Parathyroid adenoma (tissue), 2 donors: ENCODE measurements at regions not wholly inside any gene's neighbourhood (a gene's known extent, or its start where the extent isn't known, plus 50 kb on each side); places are given as distances from the start of the nearest gene placed in this dataset.
"Not testable (repeated sequence)": the region's sequence is repeated elsewhere in the genome, so short reads cannot be mapped to it uniquely, and the experiment has no call there.

Experiments used
- H2AFZ ChIP-seq: fragments of 300-600 bp; sonication (generic); one replicate; pipeline ENCODE4 v1.7.0; 2017; ENCODE audit warnings: antibody characterized with exemption, mild to moderate bottlenecking
- H3K27ac ChIP-seq: fragments of 300-600 bp; sonication (generic); one replicate; pipeline ENCODE4 v1.7.0; 2017
- H3K27me3 ChIP-seq: fragments of 300-600 bp; sonication (generic); one replicate; pipeline ENCODE4 v1.7.0; 2017; ENCODE audit warnings: low read length; ENCODE audit not compliant: control insufficient read depth, insufficient read depth
- H3K36me3 ChIP-seq: fragments of 300-600 bp; sonication (generic); one replicate; pipeline ENCODE4 v1.7.0; 2017; ENCODE audit warnings: low read length; ENCODE audit not compliant: control insufficient read depth, insufficient read depth
- H3K4me1 ChIP-seq: fragments of 300-600 bp; sonication (generic); one replicate; pipeline ENCODE4 v1.7.0; 2017; ENCODE audit warnings: control low read depth
- H3K4me2 ChIP-seq: fragments of 300-600 bp; sonication (generic); one replicate; pipeline ENCODE4 v1.7.0; 2017; ENCODE audit warnings: low read length
- H3K4me3 ChIP-seq: fragments of 300-600 bp; sonication (generic); one replicate; pipeline ENCODE4 v1.7.0; 2017; ENCODE audit warnings: low read depth, low read length
- H3K79me2 ChIP-seq: fragments of 300-600 bp; sonication (generic); one replicate; pipeline ENCODE4 v1.7.0; 2017; ENCODE audit warnings: control low read depth
- H3K9ac ChIP-seq: fragments of 300-600 bp; sonication (generic); one replicate; pipeline ENCODE4 v1.7.0; 2017; ENCODE audit warnings: mild to moderate bottlenecking
- H3K9me3 ChIP-seq: fragments of 300-600 bp; sonication (generic); one replicate; pipeline ENCODE4 v1.7.0; 2017; ENCODE audit warnings: low read length; ENCODE audit not compliant: control insufficient read depth
- CTCF ChIP-seq: fragments of 300-600 bp; sonication (generic); IDR thresholded peaks from one replicate; pipeline ENCODE4 v1.7.0; 2017; ENCODE audit warnings: antibody characterized with exemption, mild to moderate bottlenecking
- donor health status: primary hyperparathyroidism.

- Histone ChIP-seq H3K9me3 (no peaks in the 10 kb centered on the region), H3K79me2 (no peaks in the 10 kb centered on the region), H2AFZ (no peak overlapping the region), H3K27me3 (no peaks in the 10 kb centered on the region), H3K9ac (no peak overlapping the region), H3K4me2 (no peak overlapping the region), H3K36me3 (no peaks in the 10 kb centered on the region), H3K4me3 (no peak overlapping the region), H3K27ac (no peak overlapping the region), H3K4me1 (no peaks in the 10 kb centered on the region)
- TF ChIP-seq CTCF = no peak
These were observed 162.2 kb upstream of the SSTR1 start for GRCh38 chr14:38045461-38045860.

GRCh38 chr14:38046160-38046559 lies 161.5 kb upstream of the SSTR1 start:
- H3K4me2 ChIP-seq = no peak overlapping the region
- H3K79me2 ChIP-seq = no peaks in the 10 kb centered on the region
- H3K4me1 ChIP-seq = no peaks in the 10 kb centered on the region
- no peak for TF ChIP-seq CTCF
- H2AFZ ChIP-seq = no peak overlapping the region
- no peaks in the 10 kb centered on the region for H3K9me3 ChIP-seq
- H3K27ac ChIP-seq = no peak overlapping the region
- no peak overlapping the region for H3K9ac ChIP-seq
- no peak overlapping the region for H3K4me3 ChIP-seq
- H3K27me3 ChIP-seq = no peaks in the 10 kb centered on the region
- H3K36me3 ChIP-seq = no peaks in the 10 kb centered on the region

GRCh38 chr14:38047195-38047902 lies 160.4 kb upstream of the SSTR1 start:
- H3K9ac ChIP-seq = no peak overlapping the region
- no peaks in the 10 kb centered on the region for H3K36me3 ChIP-seq
- no peak overlapping the region for H3K27ac ChIP-seq
- H3K4me1 ChIP-seq = no peaks in the 10 kb centered on the region
- no peak overlapping the region for H2AFZ ChIP-seq
- no peak for TF ChIP-seq CTCF
- H3K4me2 ChIP-seq = no peak overlapping the region
- H3K4me3 ChIP-seq = no peak overlapping the region
- no peaks in the 10 kb centered on the region for H3K9me3 ChIP-seq
- no peaks in the 10 kb centered on the region for H3K79me2 ChIP-seq
- no peaks in the 10 kb centered on the region for H3K27me3 ChIP-seq

- no peaks in the 10 kb centered on the region for H3K9me3 ChIP-seq
- no peaks in the 10 kb centered on the region for H3K27me3 ChIP-seq
- no peak for TF ChIP-seq CTCF
- H3K4me1 ChIP-seq = no peaks in the 10 kb centered on the region
- no peak overlapping the region for H3K4me2 ChIP-seq
- no peak overlapping the region for H3K9ac ChIP-seq
- H3K4me3 ChIP-seq = no peak overlapping the region
- no peaks in the 10 kb centered on the region for H3K36me3 ChIP-seq
- H2AFZ ChIP-seq = no peak overlapping the region
- H3K79me2 ChIP-seq = no peaks in the 10 kb centered on the region
- H3K27ac ChIP-seq = no peak overlapping the region
These were observed 154.0 kb upstream of the SSTR1 start for GRCh38 chr14:38053666-38054065.

DNA sequence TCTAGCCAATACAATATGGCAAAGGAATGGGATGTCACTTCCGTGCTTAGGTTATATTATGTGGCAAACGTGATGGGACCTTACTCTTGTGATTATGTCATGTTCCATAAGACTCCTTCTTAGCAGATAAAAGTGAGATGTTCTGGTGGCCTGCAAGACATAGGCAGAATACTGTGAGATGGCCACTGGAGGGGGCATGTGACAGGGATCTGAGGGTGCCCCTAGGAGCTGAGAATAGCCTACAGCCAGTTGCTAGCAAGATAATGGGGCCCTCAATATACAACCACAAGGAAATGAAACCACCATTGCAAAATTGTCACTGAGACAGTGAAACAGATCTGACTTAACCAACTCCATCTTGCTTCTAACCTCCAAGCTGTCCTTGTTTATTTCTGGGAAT lies 151.4 kb upstream of the SSTR1 start:
- Histone ChIP-seq H3K4me2 (no peak overlapping the region), H3K9ac (no peak overlapping the region), H3K27me3 (no peaks in the 10 kb centered on the region), H2AFZ (no peak overlapping the region), H3K9me3 (no peaks in the 10 kb centered on the region), H3K27ac (no peak overlapping the region), H3K79me2 (no peaks in the 10 kb centered on the region), H3K36me3 (no peaks in the 10 kb centered on the region), H3K4me1 (no peaks in the 10 kb centered on the region), H3K4me3 (no peak overlapping the region)
- TF ChIP-seq CTCF = no peak

DNA sequence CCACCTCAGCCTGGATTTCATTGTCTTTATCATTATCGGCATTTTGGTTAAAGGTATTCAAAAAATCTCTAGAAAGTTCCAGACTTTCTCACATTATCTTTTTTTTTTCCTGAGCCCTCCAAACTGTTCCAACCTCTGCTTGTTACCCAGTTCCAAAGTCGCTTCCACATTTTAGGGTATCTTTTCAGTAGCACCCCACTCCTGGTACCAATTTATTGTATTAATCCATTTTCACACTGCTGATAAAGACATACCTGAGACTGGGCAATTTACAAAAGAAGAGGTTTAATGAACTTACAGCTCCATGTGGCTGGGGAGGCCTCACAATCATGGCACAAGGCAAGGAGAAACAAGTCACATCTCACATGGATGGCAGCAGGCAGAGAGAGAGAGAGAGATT lies 145.5 kb upstream of the SSTR1 start:
- not testable (repeated sequence) for H3K9me3 ChIP-seq, H3K9ac ChIP-seq, H3K4me2 ChIP-seq, H3K79me2 ChIP-seq, H3K4me1 ChIP-seq, H3K27ac ChIP-seq, H3K36me3 ChIP-seq, H2AFZ ChIP-seq, H3K4me3 ChIP-seq, H3K27me3 ChIP-seq
